Neural crest cell (in vitro differentiated cells): ENCODE measurements at regions not wholly inside any gene's neighbourhood (a gene's known extent, or its start where the extent isn't known, plus 50 kb on each side); places are given as distances from the start of the nearest gene placed in this dataset.

Source experiments
- DNase-seq: peaks from one replicate; pipeline ENCODE4 v3.0.0; 2021; ENCODE audit warnings: low read depth, mixed read lengths, low spot score
- H3K27ac Mint-ChIP-seq: one replicate; pipeline ENCODE4 v1.8.0; 2021; ENCODE audit warnings: mild to moderate bottlenecking, mixed read lengths; ENCODE audit not compliant: unreplicated experiment
- H3K27me3 Mint-ChIP-seq: 2 replicates; pipeline ENCODE4 v1.8.0; 2021; ENCODE audit warnings: low read depth, mild to moderate bottlenecking, mixed read lengths
- H3K36me3 Mint-ChIP-seq: 2 replicates; pipeline ENCODE4 v1.8.0; 2021; ENCODE audit warnings: low read depth, mild to moderate bottlenecking, mixed read lengths
- H3K4me1 Mint-ChIP-seq: 2 replicates; pipeline ENCODE4 v1.8.0; 2021; ENCODE audit warnings: mixed read lengths
- H3K4me3 Mint-ChIP-seq: one replicate; pipeline ENCODE4 v1.8.0; 2021; ENCODE audit warnings: mild to moderate bottlenecking, mixed read lengths
- H3K9me3 Mint-ChIP-seq: 2 replicates; pipeline ENCODE4 v1.8.0; 2021; ENCODE audit warnings: mixed read lengths
- CTCF ChIP-seq: fragments of 200-600 bp; sonication (generic); conservative IDR thresholded peaks from 2 replicates; pipeline ENCODE4 v1.5.0; 2021; ENCODE audit warnings: antibody characterized with exemption, mild to moderate bottlenecking

- Mint-ChIP-seq H3K36me3 (no peaks in the 10 kb centered on the region), H3K27me3 (no peaks in the 10 kb centered on the region), H3K4me1 (no peaks in the 10 kb centered on the region), H3K4me3 (no peak overlapping the region), H3K27ac (no peak overlapping the region), H3K9me3 (peaks cover 9% of the 10 kb centered on the region)
- DNase-seq, result no peak
- TF ChIP-seq CTCF, result no peak
Measured at GRCh38 chr1:69414574-69414973, 153.1 kb upstream of the LRRC7 start.

- Mint-ChIP-seq H3K27ac (no peak overlapping the region), H3K4me1 (peaks cover 15% of the 10 kb centered on the region), H3K9me3 (peaks cover 3% of the 10 kb centered on the region), H3K4me3 (no peak overlapping the region), H3K36me3 (no peaks in the 10 kb centered on the region), H3K27me3 (no peaks in the 10 kb centered on the region)
- no peak for TF ChIP-seq CTCF
- no peak for DNase-seq
Measured at GRCh38 chr1:69421286-69421685, 146.4 kb upstream of the LRRC7 start.

- no peak for TF ChIP-seq CTCF
- no peak overlapping the region for H3K27ac Mint-ChIP-seq
- no peak for DNase-seq
- no peaks in the 10 kb centered on the region for H3K36me3 Mint-ChIP-seq
- H3K4me3 Mint-ChIP-seq, result no peak overlapping the region
- peaks cover 11% of the 10 kb centered on the region for H3K4me1 Mint-ChIP-seq
- no peaks in the 10 kb centered on the region for H3K9me3 Mint-ChIP-seq
- no peaks in the 10 kb centered on the region for H3K27me3 Mint-ChIP-seq
Measured at GRCh38 chr1:69425871-69426270, 141.9 kb upstream of the LRRC7 start.

GRCh38 chr1:69426401-69426800 lies 141.3 kb upstream of the LRRC7 start:
- Mint-ChIP-seq H3K4me1 (peaks cover 6% of the 10 kb centered on the region), H3K4me3 (no peak overlapping the region), H3K36me3 (no peaks in the 10 kb centered on the region), H3K9me3 (no peaks in the 10 kb centered on the region), H3K27me3 (no peaks in the 10 kb centered on the region), H3K27ac (no peak overlapping the region)
- no peak for DNase-seq
- no peak for TF ChIP-seq CTCF

- TF ChIP-seq CTCF, result no peak
- no peaks in the 10 kb centered on the region for H3K36me3 Mint-ChIP-seq
- H3K9me3 Mint-ChIP-seq, result no peaks in the 10 kb centered on the region
- no peak for DNase-seq
- no peak overlapping the region for H3K27ac Mint-ChIP-seq
- no peaks in the 10 kb centered on the region for H3K4me1 Mint-ChIP-seq
- H3K27me3 Mint-ChIP-seq, result no peaks in the 10 kb centered on the region
- no peak overlapping the region for H3K4me3 Mint-ChIP-seq
Measured at GRCh38 chr1:69433073-69433472, 134.6 kb upstream of the LRRC7 start.

- H3K27ac Mint-ChIP-seq, result no peak overlapping the region
- TF ChIP-seq CTCF, result no peak
- H3K36me3 Mint-ChIP-seq, result no peaks in the 10 kb centered on the region
- no peak overlapping the region for H3K4me3 Mint-ChIP-seq
- no peaks in the 10 kb centered on the region for H3K9me3 Mint-ChIP-seq
- no peak for DNase-seq
- no peaks in the 10 kb centered on the region for H3K27me3 Mint-ChIP-seq
- no peaks in the 10 kb centered on the region for H3K4me1 Mint-ChIP-seq
Measured at GRCh38 chr1:69436151-69436550, 131.6 kb upstream of the LRRC7 start.
